HG02885 (cell line): ENCODE measurements at regions not wholly inside any gene's neighbourhood (a gene's known extent, or its start where the extent isn't known, plus 50 kb on each side); places are given as distances from the start of the nearest gene placed in this dataset.

Source experiments
- ATAC-seq: cut with Tn5 transposase; IDR thresholded peaks from one replicate; pipeline ENCODE4 v1.9.1; 2021; ENCODE audit warnings: mild to moderate bottlenecking; ENCODE audit not compliant: unreplicated experiment, poor library complexity

GRCh38 chr4:53732661-53733060 is 141.4 kb upstream of the LNX1 start:
- ATAC-seq = no peak

- ATAC-seq = no peak
Observed at GRCh38 chr4:53730031-53730805, 138.9 kb upstream of the LNX1 start.

GRCh38 chr4:53722110-53722509 is 130.8 kb upstream of the LNX1 start:
- ATAC-seq = no peak

GRCh38 chr4:53721263-53721662 is 130.0 kb upstream of the LNX1 start:
- no peak for ATAC-seq

GRCh38 chr4:53720776-53721175 is 129.5 kb upstream of the LNX1 start:
- ATAC-seq = no peak

- ATAC-seq = no peak
Observed at GRCh38 chr4:53717064-53717549, 125.8 kb upstream of the LNX1 start.

- no peak for ATAC-seq
Observed at GRCh38 chr4:53716471-53717063, 125.3 kb upstream of the LNX1 start.

GRCh38 chr4:53716011-53716410 is 124.7 kb upstream of the LNX1 start:
- ATAC-seq = no peak

- no peak for ATAC-seq
Observed at GRCh38 chr4:53714236-53715140, 123.2 kb upstream of the LNX1 start.

- no peak for ATAC-seq
Observed at GRCh38 chr4:53713767-53714166, 122.5 kb upstream of the LNX1 start.

GRCh38 chr4:53713296-53713695 is 122.0 kb upstream of the LNX1 start:
- no peak for ATAC-seq

- ATAC-seq = no peak
Observed at GRCh38 chr4:53712408-53713020, 121.2 kb upstream of the LNX1 start.

GRCh38 chr4:53711926-53712325 is 120.6 kb upstream of the LNX1 start:
- no peak for ATAC-seq

GRCh38 chr4:53709693-53710092 is 118.4 kb upstream of the LNX1 start:
- ATAC-seq = no peak

- ATAC-seq = no peak
Observed at GRCh38 chr4:53707491-53707890, 116.2 kb upstream of the LNX1 start.

- ATAC-seq = peak; percentile 28
Observed at GRCh38 chr4:53706422-53707032, 115.2 kb upstream of the LNX1 start.

GRCh38 chr4:53705972-53706371 is 114.7 kb upstream of the LNX1 start:
- no peak for ATAC-seq

- peak; percentile 41 for ATAC-seq
Observed at GRCh38 chr4:53705151-53705764, 114.0 kb upstream of the LNX1 start.

- ATAC-seq = no peak
Observed at GRCh38 chr4:53704329-53704728, 113.0 kb upstream of the LNX1 start.

GRCh38 chr4:53703267-53703655 is 112.0 kb upstream of the LNX1 start:
- ATAC-seq = no peak
